ENCODE measurements at regions not wholly inside any gene's neighbourhood (a gene's known extent, or its start where the extent isn't known, plus 50 kb on each side); places are given as distances from the start of the nearest gene placed in this dataset.

- Histone ChIP-seq H3K4me1 (ENCODE audit: control insufficient read depth in 2 of 2, insufficient read depth in 2 of 2, low read length in 2 of 2) (no peaks in the 10 kb centered on the region), H3K9me3 (ENCODE audit: control insufficient read depth in 2 of 3, low read length in 3 of 3) (no peaks in the 10 kb centered on the region), H3K27ac (ENCODE audit: low read depth, low read length) (no peak overlapping the region), H3K36me3 (ENCODE audit: control insufficient read depth in 2 of 3, insufficient read depth in 3 of 3, low read length in 3 of 3) (no peaks in the 10 kb centered on the region), H3K27me3 (ENCODE audit: control insufficient read depth in 2 of 2, insufficient read depth in 2 of 2, low read length in 2 of 2) (no peaks in the 10 kb centered on the region), H3K4me3 (ENCODE audit: low read length) (no peak overlapping the region)
- Mint-ChIP-seq H3K4me3 (no peak overlapping the region), H3K27me3 (no peaks in the 10 kb centered on the region), H3K36me3 (peaks cover 0 to 8% (median 4%) of the 10 kb centered on the region in 5 donors), H3K9me3 (peaks cover 0 to 5% (median 0%) of the 10 kb centered on the region in 11 donors), H3K4me1 (no peaks in the 10 kb centered on the region), H3K27ac (no peak overlapping the region)
- no peak for ATAC-seq
- CTCF ChIA-PET: no interaction called here
- DNase-seq: no peak
- intact Hi-C loops (cut with micrococcal nuclease): no loop called here
- POLR2A ChIA-PET: no interaction called here
These were observed 70.6 kb upstream of the PUDP start for GRCh38 chrX:7218321-7219152.

GRCh38 chrX:7216981-7217587 is 69.1 kb upstream of the PUDP start:
- H3K27me3 ChIP-seq (ENCODE audit: control insufficient read depth in 2 of 2, insufficient read depth in 2 of 2, low read length in 2 of 2): no peaks in the 10 kb centered on the region
- no peaks in the 10 kb centered on the region for H3K27me3 Mint-ChIP-seq
- intact Hi-C loops (cut with micrococcal nuclease): no loop called here
- no peak overlapping the region for H3K27ac ChIP-seq (ENCODE audit: low read depth, low read length)
- peaks cover 0 to 8% (median 4%) of the 10 kb centered on the region in 5 donors for H3K36me3 Mint-ChIP-seq
- H3K4me1 Mint-ChIP-seq: no peaks in the 10 kb centered on the region
- peaks cover 0 to 4% (median 0%) of the 10 kb centered on the region in 11 donors for H3K9me3 Mint-ChIP-seq
- H3K4me3 ChIP-seq (ENCODE audit: low read length): no peak overlapping the region
- no peak overlapping the region for H3K4me3 Mint-ChIP-seq
- ATAC-seq (no peak), DNase-seq (no peak)
- ChIA-PET CTCF (no interaction called here), POLR2A (no interaction called here)
- H3K4me1 ChIP-seq (ENCODE audit: control insufficient read depth in 2 of 2, insufficient read depth in 2 of 2, low read length in 2 of 2): no peaks in the 10 kb centered on the region
- no peaks in the 10 kb centered on the region for H3K36me3 ChIP-seq (ENCODE audit: control insufficient read depth in 2 of 3, insufficient read depth in 3 of 3, low read length in 3 of 3)
- no peak overlapping the region for H3K27ac Mint-ChIP-seq
- H3K9me3 ChIP-seq (ENCODE audit: control insufficient read depth in 2 of 3, low read length in 3 of 3): no peaks in the 10 kb centered on the region

GRCh38 chrX:7215842-7216241 is 67.9 kb upstream of the PUDP start:
- ATAC-seq (no peak), DNase-seq (no peak)
- H3K36me3 ChIP-seq (ENCODE audit: control insufficient read depth in 2 of 3, insufficient read depth in 3 of 3, low read length in 3 of 3): no peaks in the 10 kb centered on the region
- no peak overlapping the region for H3K4me3 ChIP-seq (ENCODE audit: low read length)
- H3K4me3 Mint-ChIP-seq: no peak overlapping the region
- H3K9me3 ChIP-seq (ENCODE audit: control insufficient read depth in 2 of 3, low read length in 3 of 3): no peaks in the 10 kb centered on the region
- peaks cover 0 to 4% (median 0%) of the 10 kb centered on the region in 11 donors for H3K9me3 Mint-ChIP-seq
- H3K27ac ChIP-seq (ENCODE audit: low read depth, low read length): no peak overlapping the region
- no peak overlapping the region for H3K27ac Mint-ChIP-seq
- no peaks in the 10 kb centered on the region for H3K27me3 ChIP-seq (ENCODE audit: control insufficient read depth in 2 of 2, insufficient read depth in 2 of 2, low read length in 2 of 2)
- intact Hi-C loops (cut with micrococcal nuclease): no loop called here
- H3K27me3 Mint-ChIP-seq: no peaks in the 10 kb centered on the region
- H3K4me1 Mint-ChIP-seq: no peaks in the 10 kb centered on the region
- ChIA-PET CTCF (no interaction called here), POLR2A (no interaction called here)
- H3K4me1 ChIP-seq (ENCODE audit: control insufficient read depth in 2 of 2, insufficient read depth in 2 of 2, low read length in 2 of 2): no peaks in the 10 kb centered on the region
- H3K36me3 Mint-ChIP-seq: peaks cover 0 to 3% (median 1%) of the 10 kb centered on the region in 5 donors

GRCh38 chrX:7214251-7214650 is 66.3 kb upstream of the PUDP start:
- no peak overlapping the region for H3K27ac ChIP-seq (ENCODE audit: low read depth, low read length)
- H3K4me3 ChIP-seq (ENCODE audit: low read length): no peak overlapping the region
- intact Hi-C loops (cut with micrococcal nuclease): no loop called here
- POLR2A ChIA-PET: no interaction called here
- Mint-ChIP-seq H3K9me3 (peaks cover 0 to 4% (median 0%) of the 10 kb centered on the region in 11 donors), H3K27ac (no peak overlapping the region), H3K4me1 (no peaks in the 10 kb centered on the region), H3K36me3 (no peaks in the 10 kb centered on the region), H3K4me3 (no peak overlapping the region), H3K27me3 (no peaks in the 10 kb centered on the region)
- ATAC-seq: no peak
- H3K9me3 ChIP-seq (ENCODE audit: control insufficient read depth in 2 of 3, low read length in 3 of 3): no peaks in the 10 kb centered on the region
- H3K4me1 ChIP-seq (ENCODE audit: control insufficient read depth in 2 of 2, insufficient read depth in 2 of 2, low read length in 2 of 2): no peaks in the 10 kb centered on the region
- CTCF ChIA-PET: no interaction called here
- DNase-seq: no peak
- H3K27me3 ChIP-seq (ENCODE audit: control insufficient read depth in 2 of 2, insufficient read depth in 2 of 2, low read length in 2 of 2): no peaks in the 10 kb centered on the region
- H3K36me3 ChIP-seq (ENCODE audit: control insufficient read depth in 2 of 3, insufficient read depth in 3 of 3, low read length in 3 of 3): no peaks in the 10 kb centered on the region

GRCh38 chrX:7205037-7205577 is 57.2 kb upstream of the PUDP start:
- no peak overlapping the region for H3K4me3 Mint-ChIP-seq
- no peaks in the 10 kb centered on the region for H3K9me3 ChIP-seq (ENCODE audit: control insufficient read depth in 2 of 3, low read length in 3 of 3)
- POLR2A ChIA-PET: no interaction called here
- no peak for ATAC-seq
- H3K27me3 ChIP-seq (ENCODE audit: control insufficient read depth in 2 of 2, insufficient read depth in 2 of 2, low read length in 2 of 2): no peaks in the 10 kb centered on the region
- DNase-seq: no peak
- peaks cover 0 to 1% (median 0%) of the 10 kb centered on the region in 7 donors for H3K4me1 Mint-ChIP-seq
- peaks cover 0 to 3% (median 0%) of the 10 kb centered on the region in 5 donors for H3K36me3 Mint-ChIP-seq
- H3K4me3 ChIP-seq (ENCODE audit: low read length): no peak overlapping the region
- H3K9me3 Mint-ChIP-seq: peaks cover 0 to 3% (median 0%) of the 10 kb centered on the region in 11 donors
- intact Hi-C loops (cut with micrococcal nuclease): no loop called here
- no peaks in the 10 kb centered on the region for H3K27me3 Mint-ChIP-seq
- no peak overlapping the region for H3K27ac ChIP-seq (ENCODE audit: low read depth, low read length)
- no peaks in the 10 kb centered on the region for H3K36me3 ChIP-seq (ENCODE audit: control insufficient read depth in 2 of 3, insufficient read depth in 3 of 3, low read length in 3 of 3)
- H3K4me1 ChIP-seq (ENCODE audit: control insufficient read depth in 2 of 2, insufficient read depth in 2 of 2, low read length in 2 of 2): no peaks in the 10 kb centered on the region
- CTCF ChIA-PET: no interaction called here
- H3K27ac Mint-ChIP-seq: peak overlapping the region in 1 of 9 donors; percentile 75

GRCh38 chrX:7204619-7205018 is 56.7 kb upstream of the PUDP start:
- Histone ChIP-seq H3K9me3 (ENCODE audit: control insufficient read depth in 2 of 3, low read length in 3 of 3) (no peaks in the 10 kb centered on the region), H3K36me3 (ENCODE audit: control insufficient read depth in 2 of 3, insufficient read depth in 3 of 3, low read length in 3 of 3) (no peaks in the 10 kb centered on the region), H3K27me3 (ENCODE audit: control insufficient read depth in 2 of 2, insufficient read depth in 2 of 2, low read length in 2 of 2) (no peaks in the 10 kb centered on the region), H3K4me3 (ENCODE audit: low read length) (no peak overlapping the region), H3K4me1 (ENCODE audit: control insufficient read depth in 2 of 2, insufficient read depth in 2 of 2, low read length in 2 of 2) (no peaks in the 10 kb centered on the region), H3K27ac (ENCODE audit: low read depth, low read length) (no peak overlapping the region)
- no peak for DNase-seq
- Mint-ChIP-seq H3K4me3 (no peak overlapping the region), H3K9me3 (peaks cover 0 to 2% (median 0%) of the 10 kb centered on the region in 11 donors), H3K36me3 (peaks cover 0 to 3% (median 0%) of the 10 kb centered on the region in 5 donors), H3K27me3 (no peaks in the 10 kb centered on the region), H3K27ac (peak overlapping the region in 1 of 9 donors; percentile 75), H3K4me1 (peaks cover 0 to 1% (median 0%) of the 10 kb centered on the region in 7 donors)
- CTCF ChIA-PET: no interaction called here
- POLR2A ChIA-PET: no interaction called here
- ATAC-seq: no peak
- intact Hi-C loops (cut with micrococcal nuclease): no loop called here

Measured in naive thymus-derived CD4-positive, alpha-beta T cell (primary cell).